Thyroid gland (tissue), 4 donors: ENCODE measurements at regions not wholly inside any gene's neighbourhood (a gene's known extent, or its start where the extent isn't known, plus 50 kb on each side); places are given as distances from the start of the nearest gene placed in this dataset.

Experiments
- CTCF ChIP-seq, 6 experiments: fragments of 200-600 bp in 3 of 6; fragments of 450-650 bp in 3 of 6; sonication (generic) in 3 of 6; IDR thresholded peaks; one replicate each; pipeline ENCODE4 v1.5.1; 2016 to 2019; ENCODE audit warnings: antibody characterized with exemption in 6 of 6, mild to moderate bottlenecking in 2 of 6, inconsistent platforms in 1 of 6, moderate library complexity in 1 of 6
- POLR2A ChIP-seq, 2 donors: fragments of 450-650 bp; IDR thresholded peaks; one replicate each; pipeline ENCODE4 v1.6.1; 2017; ENCODE audit warnings: antibody characterized with exemption in 2 of 2, mild to moderate bottlenecking in 2 of 2, moderate library complexity in 1 of 2

DNA sequence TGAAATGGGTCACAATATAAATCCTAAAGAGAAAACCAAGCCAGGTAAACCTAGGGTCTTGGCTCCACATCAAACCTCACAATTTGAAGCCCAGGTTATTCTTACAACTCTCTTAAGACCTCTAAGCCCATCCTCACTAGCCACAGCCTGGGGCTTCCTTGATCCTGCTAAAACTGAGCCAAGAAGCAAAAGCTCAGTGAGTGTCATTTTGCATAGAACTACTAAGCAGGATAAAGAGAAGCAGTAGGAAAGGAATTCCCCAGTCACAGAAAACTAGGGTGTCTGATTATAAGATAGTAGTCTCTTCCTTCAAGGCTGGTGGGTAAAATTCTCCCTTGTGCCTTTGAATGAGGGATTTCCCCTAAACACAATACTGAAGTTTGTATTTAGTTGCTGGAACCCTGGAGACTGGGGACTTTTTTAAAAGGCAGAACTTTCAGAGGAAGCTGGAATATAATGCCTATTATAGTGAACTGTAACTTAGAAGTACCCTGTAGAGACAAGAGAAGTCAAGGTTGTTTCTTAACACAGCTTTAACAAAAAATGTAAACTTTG lies 196.6 kb upstream of the KIAA1217 start:
- TF ChIP-seq POLR2A (IDR thresholded peaks at IDR 0.05) (no peak), CTCF (IDR thresholded peaks at IDR 0.05) (no peak)
